ENCODE measurements at regions not wholly inside any gene's neighbourhood (a gene's known extent, or its start where the extent isn't known, plus 50 kb on each side); places are given as distances from the start of the nearest gene placed in this dataset.
A peak's percentile ranks its signal among the peaks of the same experiment; 100 is the strongest.

- POLR2A ChIA-PET, result no interaction called here
- H3K36me3 ChIP-seq (ENCODE audit: control insufficient read depth in 2 of 2, extremely low read depth in 1 of 2, insufficient read depth in 2 of 2, low read length in 2 of 2), result no peaks in the 10 kb centered on the region
- H3K9ac ChIP-seq (replicated peaks; ENCODE audit: extremely low read depth, insufficient read depth, low read length), result no peak overlapping the region
- TF ChIP-seq MAX (IDR thresholded peaks at IDR 0.05; ENCODE audit: insufficient read depth, insufficient read length), result no peak
- TF ChIP-seq MYC (IDR thresholded peaks at IDR 0.05; ENCODE audit: low read depth, low read length), result no peak
- no peak for TF ChIP-seq JUN (IDR thresholded peaks at IDR 0.05; ENCODE audit: borderline replicate concordance, insufficient read depth, insufficient read length, low read depth)
- no peak for TF ChIP-seq FOS (IDR thresholded peaks at IDR 0.05; ENCODE audit: borderline replicate concordance, insufficient read depth, low read length)
- TF ChIP-seq EZH2 (IDR thresholded peaks at IDR 0.05; ENCODE audit: borderline replicate concordance, low read depth, low read length, severe bottlenecking), result no peak
- TF ChIP-seq GATA2 (IDR thresholded peaks at IDR 0.05; ENCODE audit: insufficient read depth, insufficient read length, low read depth, low read length), result no peak
- TF ChIP-seq CTCF (IDR thresholded peaks at IDR 0.05; ENCODE audit: extremely low read depth in 1 of 2, insufficient read depth in 1 of 2, low read depth in 1 of 2, low read length in 2 of 2), result no peak
- TF ChIP-seq POLR2AphosphoS5 (IDR thresholded peaks at IDR 0.05; ENCODE audit: insufficient read depth, low read depth, low read length), result no peak
- no peak for TF ChIP-seq POLR2A (IDR thresholded peaks at IDR 0.05; ENCODE audit: low read depth, low read length)
- H2AFZ ChIP-seq (ENCODE audit: low read depth, low read length), result no peak overlapping the region
- no peaks in the 10 kb centered on the region for H3K9me1 ChIP-seq (replicated peaks; ENCODE audit: control insufficient read depth, extremely low read depth, insufficient read depth, low read length)
- DNase-seq (ENCODE audit: low read depth, low spot score) (no peak), FAIRE-seq (no peak)
- H3K4me2 ChIP-seq (ENCODE audit: insufficient read depth, low read length), result peak overlapping the region; percentile 49
- dilution Hi-C loops (cut with MboI; ENCODE audit: extremely low pct_ligation_motif_present, low sequenced_read_pairs), result no loop called here
- no peak overlapping the region for H3K27ac ChIP-seq (ENCODE audit: insufficient read depth, low read depth, low read length)
- BruUV-seq (replicated peaks), result no TSS peak
- intact Hi-C loops (cut with micrococcal nuclease), result no loop called here
- peaks cover 2 to 4% of the 10 kb centered on the region in 2 experiments for H3K27me3 ChIP-seq (ENCODE audit: control insufficient read depth in 2 of 2, insufficient read depth in 2 of 2, low read length in 2 of 2)
- H3K4me3 ChIP-seq (replicated peaks in 1 of 3; ENCODE audit: insufficient read depth in 1 of 3, low read depth in 1 of 3, low read length in 3 of 3), result no peak overlapping the region
- CTCF ChIA-PET, result interaction anchor here (0.8 to 2.5 kb wide), 8 partner anchors 12 to 270 kb away, joined by 3 to 24 read pairs (median 4); no protein-coding TSS in a partner anchor
- H3K9me3 ChIP-seq (replicated peaks; ENCODE audit: control insufficient read depth, insufficient read depth, low read length), result no peaks in the 10 kb centered on the region
- H3K79me2 ChIP-seq (ENCODE audit: control insufficient read depth, insufficient read depth, low read length), result no peaks in the 10 kb centered on the region
- H4K20me1 ChIP-seq (replicated peaks; ENCODE audit: control insufficient read depth, extremely low read depth, insufficient read depth, low read length), result no peaks in the 10 kb centered on the region
- no peaks in the 10 kb centered on the region for H3K4me1 ChIP-seq (ENCODE audit: control insufficient read depth, extremely low read depth, insufficient read depth, low read length)
Measured at GRCh38 chr6:13874191-13874549, 50.6 kb upstream of the RNF182 start.
